Natural killer cell (primary cell): ENCODE measurements at regions not wholly inside any gene's neighbourhood (a gene's known extent, or its start where the extent isn't known, plus 50 kb on each side); places are given as distances from the start of the nearest gene placed in this dataset.

Experiments
- ATAC-seq, 3 donors: fragments of 150-1000 bp in 2 of 3; fragments of 200-7000 bp in 1 of 3; cut with Tn5 transposase; 1 replicate in 1 of 3; 2 replicates in 2 of 3; pipeline ENCODE4 v1.10.0; 2021; ENCODE audit warnings: mild to moderate bottlenecking in 2 of 3, moderate library complexity in 2 of 3
- DNase-seq, 2 donors: peaks; one replicate each; pipeline versions ENCODE4 v3.0.0 to v3.0.0-alpha.2; 2013 to 2021; ENCODE audit warnings: mixed read lengths in 1 of 2
- H3K27ac ChIP-seq: one replicate; pipeline ENCODE4 v1.5.1; 2013; ENCODE audit warnings: mild to moderate bottlenecking, low read length
- H3K27me3 ChIP-seq: one replicate; pipeline ENCODE4 v1.6.1; 2013; ENCODE audit warnings: low read length; ENCODE audit not compliant: control insufficient read depth, insufficient read depth
- H3K36me3 ChIP-seq: one replicate; pipeline ENCODE4 v1.6.1; 2013; ENCODE audit warnings: low read length; ENCODE audit not compliant: control insufficient read depth, insufficient read depth
- H3K4me1 ChIP-seq: one replicate; pipeline ENCODE4 v1.6.1; 2013; ENCODE audit warnings: low read length; ENCODE audit not compliant: control insufficient read depth, insufficient read depth
- H3K4me3 ChIP-seq: one replicate; pipeline ENCODE4 v1.5.1; 2013; ENCODE audit warnings: low read length
- H3K9me3 ChIP-seq: one replicate; pipeline ENCODE4 v1.6.1; 2013; ENCODE audit warnings: low read length; ENCODE audit not compliant: control insufficient read depth, insufficient read depth
- H3K27ac Mint-ChIP-seq, 2 donors: one replicate each; pipeline ENCODE4 v1.8.0; 2022; ENCODE audit warnings: mild to moderate bottlenecking in 2 of 2, mixed read lengths in 2 of 2, moderate library complexity in 1 of 2
- H3K27me3 Mint-ChIP-seq, 2 donors: one replicate each; pipeline ENCODE4 v1.8.0; 2022; ENCODE audit warnings: low read depth in 2 of 2, mixed read lengths in 2 of 2
- H3K36me3 Mint-ChIP-seq: one replicate; pipeline ENCODE4 v1.8.0; 2022; ENCODE audit warnings: mixed read lengths
- H3K4me1 Mint-ChIP-seq, 2 donors: one replicate each; pipeline ENCODE4 v1.8.0; 2022; ENCODE audit warnings: mixed read lengths in 2 of 2
- H3K4me3 Mint-ChIP-seq: one replicate; pipeline ENCODE4 v1.8.0; 2022; ENCODE audit warnings: mild to moderate bottlenecking, moderate library complexity, mixed read lengths
- H3K9me3 Mint-ChIP-seq, 2 donors: one replicate each; pipeline ENCODE4 v1.8.0; 2022; ENCODE audit warnings: mixed read lengths in 2 of 2
- WGBS: methylation state at CpG from one replicate; pipeline ENCODE4 v1.1.7; 2013; ENCODE audit warnings: missing lambda C conversion rate; ENCODE audit not compliant: insufficient coverage; 5-methylcytosine and 5-hydroxymethylcytosine counted together
- intact Hi-C: fragments of 100-400 bp; cut with micrococcal nuclease; formaldehyde crosslinking; loops from one replicate; pipeline ENCODE4 v1.14.2; 2022
- TF ChIP-seq, protein P1 (sequence below): fragments of 200-600 bp; IDR thresholded peaks from one replicate; pipeline ENCODE4 v1.8.0; 2022; ENCODE audit warnings: antibody characterized with exemption

GRCh38 chr20:12894089-12894488, 114.7 kb upstream of the SPTLC3 start:
- no peaks in the 10 kb centered on the region for H3K4me1 ChIP-seq
- TF ChIP-seq, protein P1, sequence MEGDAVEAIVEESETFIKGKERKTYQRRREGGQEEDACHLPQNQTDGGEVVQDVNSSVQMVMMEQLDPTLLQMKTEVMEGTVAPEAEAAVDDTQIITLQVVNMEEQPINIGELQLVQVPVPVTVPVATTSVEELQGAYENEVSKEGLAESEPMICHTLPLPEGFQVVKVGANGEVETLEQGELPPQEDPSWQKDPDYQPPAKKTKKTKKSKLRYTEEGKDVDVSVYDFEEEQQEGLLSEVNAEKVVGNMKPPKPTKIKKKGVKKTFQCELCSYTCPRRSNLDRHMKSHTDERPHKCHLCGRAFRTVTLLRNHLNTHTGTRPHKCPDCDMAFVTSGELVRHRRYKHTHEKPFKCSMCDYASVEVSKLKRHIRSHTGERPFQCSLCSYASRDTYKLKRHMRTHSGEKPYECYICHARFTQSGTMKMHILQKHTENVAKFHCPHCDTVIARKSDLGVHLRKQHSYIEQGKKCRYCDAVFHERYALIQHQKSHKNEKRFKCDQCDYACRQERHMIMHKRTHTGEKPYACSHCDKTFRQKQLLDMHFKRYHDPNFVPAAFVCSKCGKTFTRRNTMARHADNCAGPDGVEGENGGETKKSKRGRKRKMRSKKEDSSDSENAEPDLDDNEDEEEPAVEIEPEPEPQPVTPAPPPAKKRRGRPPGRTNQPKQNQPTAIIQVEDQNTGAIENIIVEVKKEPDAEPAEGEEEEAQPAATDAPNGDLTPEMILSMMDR = no peak
- H3K4me3 Mint-ChIP-seq = no peak overlapping the region
- H3K27ac Mint-ChIP-seq = no peak overlapping the region
- H3K36me3 ChIP-seq = no peaks in the 10 kb centered on the region
- DNase-seq (no peak), ATAC-seq (no peak)
- no peaks in the 10 kb centered on the region for H3K4me1 Mint-ChIP-seq
- no peaks in the 10 kb centered on the region for H3K36me3 Mint-ChIP-seq
- H3K27ac ChIP-seq = no peak overlapping the region
- peaks cover 10 to 25% of the 10 kb centered on the region in 2 donors for H3K27me3 Mint-ChIP-seq
- intact Hi-C loops = no loop called here
- no peaks in the 10 kb centered on the region for H3K9me3 Mint-ChIP-seq
- WGBS = 81% methylated on average over 7 of the region's 7 CpGs
- H3K27me3 ChIP-seq = no peaks in the 10 kb centered on the region
- H3K9me3 ChIP-seq = no peaks in the 10 kb centered on the region
- H3K4me3 ChIP-seq = no peak overlapping the region

DNA sequence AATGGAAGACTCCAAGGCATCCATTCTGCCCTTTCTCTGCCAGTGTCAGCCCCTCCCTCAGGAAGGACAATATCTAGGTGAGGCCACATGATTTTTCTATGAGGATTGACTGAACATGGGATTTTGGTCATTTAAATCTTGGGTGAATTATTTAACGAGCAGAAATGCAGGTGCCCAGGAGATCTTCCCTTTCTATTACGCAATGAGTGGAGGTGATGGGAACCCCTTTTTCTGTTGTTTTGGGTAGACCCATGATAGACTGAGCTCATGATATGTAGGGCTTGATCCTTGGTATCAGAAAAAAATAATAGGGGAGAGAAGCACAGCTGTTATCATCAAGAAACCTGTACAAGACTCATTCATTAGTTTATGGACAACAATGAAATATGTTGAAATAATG, 112.6 kb upstream of the SPTLC3 start:
- DNase-seq (no peak), ATAC-seq (no peak)
- no peak overlapping the region for H3K4me3 Mint-ChIP-seq
- Histone ChIP-seq H3K4me3 (no peak overlapping the region), H3K4me1 (no peaks in the 10 kb centered on the region), H3K27me3 (no peaks in the 10 kb centered on the region), H3K9me3 (no peaks in the 10 kb centered on the region), H3K36me3 (no peaks in the 10 kb centered on the region), H3K27ac (no peak overlapping the region)
- no peak overlapping the region for H3K27ac Mint-ChIP-seq
- H3K4me1 Mint-ChIP-seq = no peaks in the 10 kb centered on the region
- H3K27me3 Mint-ChIP-seq = peaks cover 8 to 12% of the 10 kb centered on the region in 2 donors
- 98% methylated on average over 2 of the region's 2 CpGs for WGBS
- TF ChIP-seq, protein P1 = no peak
- H3K36me3 Mint-ChIP-seq = no peaks in the 10 kb centered on the region
- no peaks in the 10 kb centered on the region for H3K9me3 Mint-ChIP-seq
- intact Hi-C loops = no loop called here

GRCh38 chr20:12902992-12903391, 105.8 kb upstream of the SPTLC3 start:
- Mint-ChIP-seq H3K27me3 (peaks cover 0 to 9% of the 10 kb centered on the region in 2 donors), H3K9me3 (no peaks in the 10 kb centered on the region), H3K4me1 (no peaks in the 10 kb centered on the region), H3K4me3 (no peak overlapping the region), H3K36me3 (no peaks in the 10 kb centered on the region), H3K27ac (no peak overlapping the region)
- WGBS = 88% methylated on average over 4 of the region's 4 CpGs
- Histone ChIP-seq H3K27me3 (no peaks in the 10 kb centered on the region), H3K36me3 (no peaks in the 10 kb centered on the region), H3K9me3 (no peaks in the 10 kb centered on the region), H3K4me3 (no peak overlapping the region), H3K4me1 (no peaks in the 10 kb centered on the region), H3K27ac (no peak overlapping the region)
- intact Hi-C loops = no loop called here
- TF ChIP-seq, protein P1 = no peak
- ATAC-seq (no peak), DNase-seq (no peak)

DNA sequence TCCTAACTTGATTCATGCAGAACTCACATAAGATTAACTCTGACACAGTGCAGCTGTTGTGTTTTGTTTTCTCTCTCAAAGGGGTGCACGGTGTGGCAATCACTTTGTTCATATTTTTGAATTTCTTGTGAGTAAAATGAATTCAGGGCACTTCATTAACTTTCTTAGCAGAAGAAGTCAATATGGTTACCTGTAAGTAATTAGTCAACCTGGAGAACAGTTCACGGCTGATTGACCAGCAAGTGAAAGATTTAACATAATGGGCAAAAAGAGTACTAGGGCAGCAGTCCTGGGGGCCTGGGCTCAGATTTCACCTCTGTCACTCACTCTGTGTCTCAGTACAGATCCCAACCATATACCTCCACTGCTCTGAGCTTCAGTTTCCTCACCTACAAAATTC, 102.4 kb upstream of the SPTLC3 start:
- Mint-ChIP-seq H3K36me3 (no peaks in the 10 kb centered on the region), H3K4me3 (no peak overlapping the region), H3K27ac (no peak overlapping the region), H3K27me3 (peaks cover 0 to 16% of the 10 kb centered on the region in 2 donors), H3K9me3 (no peaks in the 10 kb centered on the region), H3K4me1 (no peaks in the 10 kb centered on the region)
- intact Hi-C loops = no loop called here
- Histone ChIP-seq H3K9me3 (no peaks in the 10 kb centered on the region), H3K27ac (no peak overlapping the region), H3K36me3 (no peaks in the 10 kb centered on the region), H3K4me3 (no peak overlapping the region), H3K27me3 (no peaks in the 10 kb centered on the region), H3K4me1 (no peaks in the 10 kb centered on the region)
- TF ChIP-seq, protein P1 = no peak
- ATAC-seq = no peak
- no peak for DNase-seq
- 95% methylated on average over 2 of the region's 2 CpGs for WGBS
